BE2C (cell line): ENCODE measurements at regions not wholly inside any gene's neighbourhood (a gene's known extent, or its start where the extent isn't known, plus 50 kb on each side); places are given as distances from the start of the nearest gene placed in this dataset.
"Not testable (repeated sequence)": the region's sequence is repeated elsewhere in the genome, so short reads cannot be mapped to it uniquely, and the experiment has no call there.

Experiments
- DNase-seq: peaks from one replicate; pipeline ENCODE4 v3.0.0-alpha.2; 2020
- H3K27me3 ChIP-seq: fragments of 250-450 bp; sonication (Bioruptor Pico); 2 replicates; pipeline ENCODE4 v1.5.1; 2020; ENCODE audit warnings: mild to moderate bottlenecking
- H3K36me3 ChIP-seq: fragments of 250-450 bp; sonication (Bioruptor Pico); 2 replicates; pipeline ENCODE4 v1.5.1; 2020; ENCODE audit warnings: mild to moderate bottlenecking
- H3K4me1 ChIP-seq: fragments of 250-450 bp; sonication (Bioruptor Pico); 2 replicates; pipeline ENCODE4 v1.5.1; 2020
- H3K4me3 ChIP-seq: 2 replicates; pipeline ENCODE4 v1.5.1; 2011; ENCODE audit warnings: low read depth, low read length
- H3K9me3 ChIP-seq: fragments of 250-450 bp; sonication (Bioruptor Pico); 2 replicates; pipeline ENCODE4 v1.5.1; 2020
- TF ChIP-seq, protein P1 (sequence below): IDR thresholded peaks from 2 replicates; pipeline ENCODE4 v1.5.1; 2012; ENCODE audit warnings: mild to moderate bottlenecking, low read depth, low read length

DNA sequence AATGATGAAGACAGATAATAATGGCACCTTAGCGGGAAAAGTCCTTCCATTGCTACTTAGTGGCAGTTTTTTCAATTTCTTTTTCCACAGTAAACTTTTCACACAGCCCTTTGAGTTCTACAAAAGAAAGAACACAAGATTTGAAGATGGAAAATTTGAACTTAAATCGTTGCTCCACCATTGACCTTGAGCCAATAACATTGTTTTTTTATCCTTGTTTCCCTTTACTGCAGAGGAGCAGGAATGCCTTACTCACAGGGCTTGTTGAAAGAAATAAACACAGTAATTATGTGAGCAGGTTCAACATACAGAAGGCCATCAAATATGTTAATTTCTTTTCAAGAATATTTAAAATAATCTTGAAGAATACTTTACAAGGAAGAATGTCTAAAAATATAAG lies 181.5 kb upstream of the KRR1 start:
- Histone ChIP-seq H3K4me1 (peaks cover 5% of the 10 kb centered on the region; the same call in 1 of the 2 replicates), H3K27me3 (no peaks in the 10 kb centered on the region), H3K9me3 (no peaks in the 10 kb centered on the region), H3K4me3 (no peak overlapping the region), H3K36me3 (no peaks in the 10 kb centered on the region)
- DNase-seq, result no peak
- TF ChIP-seq, protein P1, sequence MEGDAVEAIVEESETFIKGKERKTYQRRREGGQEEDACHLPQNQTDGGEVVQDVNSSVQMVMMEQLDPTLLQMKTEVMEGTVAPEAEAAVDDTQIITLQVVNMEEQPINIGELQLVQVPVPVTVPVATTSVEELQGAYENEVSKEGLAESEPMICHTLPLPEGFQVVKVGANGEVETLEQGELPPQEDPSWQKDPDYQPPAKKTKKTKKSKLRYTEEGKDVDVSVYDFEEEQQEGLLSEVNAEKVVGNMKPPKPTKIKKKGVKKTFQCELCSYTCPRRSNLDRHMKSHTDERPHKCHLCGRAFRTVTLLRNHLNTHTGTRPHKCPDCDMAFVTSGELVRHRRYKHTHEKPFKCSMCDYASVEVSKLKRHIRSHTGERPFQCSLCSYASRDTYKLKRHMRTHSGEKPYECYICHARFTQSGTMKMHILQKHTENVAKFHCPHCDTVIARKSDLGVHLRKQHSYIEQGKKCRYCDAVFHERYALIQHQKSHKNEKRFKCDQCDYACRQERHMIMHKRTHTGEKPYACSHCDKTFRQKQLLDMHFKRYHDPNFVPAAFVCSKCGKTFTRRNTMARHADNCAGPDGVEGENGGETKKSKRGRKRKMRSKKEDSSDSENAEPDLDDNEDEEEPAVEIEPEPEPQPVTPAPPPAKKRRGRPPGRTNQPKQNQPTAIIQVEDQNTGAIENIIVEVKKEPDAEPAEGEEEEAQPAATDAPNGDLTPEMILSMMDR, result no peak

DNA sequence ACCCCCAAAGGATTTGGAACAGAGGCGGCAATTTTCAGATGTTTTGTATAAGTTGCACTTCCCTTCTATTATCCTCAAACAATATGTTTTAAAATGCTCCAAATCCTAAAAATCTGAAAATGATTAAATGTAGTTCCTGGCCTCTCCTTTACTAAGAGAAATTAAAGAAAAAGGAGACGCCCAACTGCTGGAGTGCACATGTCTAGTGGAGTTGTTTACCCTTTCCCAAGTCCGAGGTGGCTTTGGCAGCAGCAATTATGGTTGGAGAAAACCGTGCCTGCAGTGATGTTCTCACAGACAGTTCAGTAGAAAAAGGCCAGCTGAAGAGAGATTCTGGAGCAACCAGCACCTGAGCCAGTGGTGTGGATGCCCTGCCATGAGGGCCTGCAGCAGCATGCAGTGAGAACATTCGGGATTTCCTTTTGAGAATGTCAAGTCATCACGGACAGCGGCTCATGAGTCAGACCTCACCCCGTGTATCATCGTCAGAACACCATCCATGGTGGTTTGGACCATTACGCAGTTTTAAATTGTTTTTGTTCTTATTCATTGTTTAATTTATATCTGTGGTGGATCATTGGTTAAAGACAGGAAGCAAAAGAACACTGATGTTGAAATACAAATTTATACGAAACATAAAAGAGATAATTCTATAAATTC lies 179.0 kb upstream of the KRR1 start:
- Histone ChIP-seq H3K36me3 (no peaks in the 10 kb centered on the region), H3K4me3 (no peak overlapping the region), H3K27me3 (no peaks in the 10 kb centered on the region), H3K9me3 (no peaks in the 10 kb centered on the region), H3K4me1 (no peaks in the 10 kb centered on the region; the same call in 1 of the 2 replicates)
- TF ChIP-seq, protein P1, result no peak
- DNase-seq, result no peak

DNA sequence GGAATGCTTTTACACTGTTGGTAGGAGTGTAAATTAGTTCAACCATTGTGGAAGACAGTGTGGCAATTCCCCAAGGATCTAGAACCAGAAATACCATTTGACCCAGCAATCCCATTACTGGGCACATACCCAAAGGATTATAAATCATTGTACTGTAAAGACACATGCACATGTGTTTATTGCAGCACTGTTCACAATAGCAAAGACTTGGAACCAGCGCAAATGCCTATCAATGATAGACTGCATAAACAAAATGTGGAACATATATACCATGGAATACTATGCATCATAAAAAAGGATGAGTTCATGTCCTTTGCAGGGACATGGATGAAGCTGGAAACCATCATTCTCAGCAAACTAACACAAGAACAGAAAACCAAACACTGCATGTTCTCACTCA lies 174.8 kb upstream of the KRR1 start:
- not testable (repeated sequence) for H3K4me3 ChIP-seq, H3K4me1 ChIP-seq, H3K36me3 ChIP-seq, DNase-seq, H3K27me3 ChIP-seq, H3K9me3 ChIP-seq

DNA sequence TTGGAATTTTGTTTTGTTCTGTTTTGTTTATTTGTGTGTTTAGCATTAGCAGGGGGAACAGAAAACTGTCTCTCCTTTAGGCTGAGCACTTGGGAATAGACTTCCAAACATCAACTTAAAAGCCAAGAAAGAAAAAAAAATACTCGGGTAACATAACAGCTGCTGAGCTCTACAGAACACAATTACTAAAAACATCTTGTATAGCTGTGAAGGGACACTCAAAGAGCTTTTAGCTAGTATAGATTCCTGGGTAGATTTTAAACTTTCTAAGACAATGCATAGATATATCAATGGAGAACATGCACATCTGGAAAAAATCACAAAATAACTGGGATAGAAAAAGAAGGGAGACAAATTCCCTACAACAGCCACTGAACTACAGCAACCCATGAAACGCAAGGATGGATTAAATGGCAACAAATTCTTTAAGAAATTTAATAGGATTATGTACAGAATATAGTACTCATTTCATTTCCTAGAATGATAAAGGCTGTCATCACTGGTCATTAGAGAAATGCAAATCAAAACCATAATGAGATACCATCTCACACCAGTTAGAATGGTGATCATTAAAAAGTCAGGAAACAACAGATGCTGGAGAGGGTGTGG lies 174.3 kb upstream of the KRR1 start:
- Histone ChIP-seq H3K4me3 (no peak overlapping the region), H3K4me1 (no peaks in the 10 kb centered on the region; the same call in none of the 2 replicates), H3K9me3 (no peaks in the 10 kb centered on the region), H3K27me3 (no peaks in the 10 kb centered on the region), H3K36me3 (no peaks in the 10 kb centered on the region)
- TF ChIP-seq, protein P1, result no peak
- DNase-seq, result no peak

DNA sequence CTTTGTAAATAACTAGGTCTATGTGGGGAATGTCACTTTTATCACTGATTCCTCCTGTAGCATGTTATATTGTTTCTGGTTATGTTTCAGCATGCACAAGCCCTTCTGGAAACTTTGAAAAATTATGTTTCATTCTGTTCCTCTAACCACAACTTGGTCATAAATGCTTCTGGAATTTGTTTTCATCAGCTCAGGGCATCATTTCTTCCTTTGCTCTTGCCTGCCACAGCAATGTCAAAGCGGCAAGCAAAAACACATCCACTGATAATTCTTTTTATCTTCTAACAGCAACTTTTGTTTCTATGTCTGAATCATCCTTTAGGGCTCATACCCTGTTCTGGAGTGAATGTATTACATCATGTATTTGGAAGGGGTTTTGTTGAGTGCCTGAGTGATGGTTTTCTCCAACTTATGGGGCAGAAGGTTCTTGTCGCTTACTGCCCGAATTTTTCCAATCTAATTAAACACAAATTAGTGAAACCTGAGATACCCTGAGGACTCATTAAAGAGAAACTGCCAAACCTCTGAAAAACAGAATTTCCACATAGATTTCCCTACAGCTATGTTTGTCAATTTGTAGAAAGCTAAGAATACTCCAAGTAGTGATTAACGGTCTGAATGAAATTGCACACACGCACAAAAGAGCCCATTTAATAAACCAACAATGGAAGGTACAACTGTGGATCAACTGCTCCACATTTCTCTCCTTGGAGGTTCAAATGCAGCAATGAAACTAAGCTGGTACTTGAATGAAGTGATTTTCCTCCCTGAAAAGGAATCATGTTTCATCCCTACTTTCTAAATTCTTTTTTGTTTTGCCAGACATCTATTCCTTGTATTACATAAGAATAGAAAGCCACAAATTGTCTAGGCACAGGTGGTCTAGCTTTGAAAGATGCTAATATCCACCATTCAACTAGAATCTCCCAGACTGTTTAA lies 173.5 kb upstream of the KRR1 start:
- DNase-seq, result no peak
- no peak overlapping the region for H3K4me3 ChIP-seq
- no peaks in the 10 kb centered on the region for H3K36me3 ChIP-seq
- no peaks in the 10 kb centered on the region; the same call in none of the 2 replicates for H3K4me1 ChIP-seq
- H3K27me3 ChIP-seq, result no peaks in the 10 kb centered on the region
- no peaks in the 10 kb centered on the region for H3K9me3 ChIP-seq
- TF ChIP-seq, protein P1, result no peak

DNA sequence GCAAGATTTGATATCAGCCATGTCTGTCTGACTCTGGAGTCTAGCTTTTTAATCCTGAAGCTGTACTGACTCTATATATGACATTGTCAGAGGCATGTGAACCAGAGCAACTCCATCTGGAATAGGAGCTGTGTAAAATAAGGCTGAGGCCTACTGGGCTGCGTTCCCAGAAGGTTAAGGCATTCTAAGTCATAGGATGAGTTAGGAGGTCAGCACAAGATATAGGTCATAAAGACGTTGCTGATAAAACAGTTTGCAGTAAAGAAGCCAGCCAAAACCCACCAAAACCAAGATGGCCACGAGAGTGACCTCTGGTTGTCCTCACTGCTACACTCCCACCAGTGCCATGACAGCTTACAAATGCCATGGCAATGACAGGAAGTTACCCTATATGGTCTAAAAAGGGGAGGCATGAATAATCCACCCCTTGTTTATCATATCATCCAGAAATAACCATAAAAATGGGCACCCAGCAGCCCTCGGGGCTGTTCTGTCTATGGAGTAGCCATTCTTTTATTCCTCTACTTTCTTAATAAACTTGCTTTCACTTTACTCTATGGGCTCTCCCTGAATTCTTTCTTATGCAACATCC lies 172.7 kb upstream of the KRR1 start:
- H3K27me3 ChIP-seq, H3K36me3 ChIP-seq, H3K4me1 ChIP-seq, H3K4me3 ChIP-seq, H3K9me3 ChIP-seq, DNase-seq: not testable (repeated sequence)
